Upper lobe of right lung (tissue), 1 donor: ENCODE measurements at regions not wholly inside any gene's neighbourhood (a gene's known extent, or its start where the extent isn't known, plus 50 kb on each side); places are given as distances from the start of the nearest gene placed in this dataset.

Experiments
- ATAC-seq: fragments of 200-7000 bp; cut with Tn5 transposase; one replicate; pipeline ENCODE4 v1.9.1; 2020; ENCODE audit warnings: mild to moderate bottlenecking, moderate library complexity
- DNase-seq: peaks from one replicate; pipeline ENCODE4 v3.0.0-alpha.2; 2020
- H3K27ac ChIP-seq: fragments of 200-600 bp; one replicate; pipeline ENCODE4 v1.8.0; 2022
- H3K27me3 ChIP-seq: fragments of 200-600 bp; one replicate; pipeline ENCODE4 v1.8.0; 2022; ENCODE audit warnings: mild to moderate bottlenecking
- H3K36me3 ChIP-seq: fragments of 200-600 bp; one replicate; pipeline ENCODE4 v1.8.0; 2022
- H3K4me1 ChIP-seq: fragments of 200-600 bp; one replicate; pipeline ENCODE4 v1.8.0; 2022
- H3K4me3 ChIP-seq: fragments of 200-600 bp; one replicate; pipeline ENCODE4 v1.8.0; 2022; ENCODE audit warnings: mild to moderate bottlenecking
- H3K9me3 ChIP-seq: fragments of 200-600 bp; one replicate; pipeline ENCODE4 v1.8.0; 2022
- intact Hi-C: fragments of 100-400 bp; cut with DNase I; formaldehyde crosslinking; loops from one replicate; pipeline ENCODE4 v1.11.0; 2022
- TF ChIP-seq, protein P1 (sequence below): fragments of 200-600 bp; IDR thresholded peaks from one replicate; pipeline ENCODE4 v1.8.0; 2022; ENCODE audit warnings: antibody characterized with exemption
- donor health status: DM: no; HTN: yes; CAD: no; lungs with severe emphysema.

DNA sequence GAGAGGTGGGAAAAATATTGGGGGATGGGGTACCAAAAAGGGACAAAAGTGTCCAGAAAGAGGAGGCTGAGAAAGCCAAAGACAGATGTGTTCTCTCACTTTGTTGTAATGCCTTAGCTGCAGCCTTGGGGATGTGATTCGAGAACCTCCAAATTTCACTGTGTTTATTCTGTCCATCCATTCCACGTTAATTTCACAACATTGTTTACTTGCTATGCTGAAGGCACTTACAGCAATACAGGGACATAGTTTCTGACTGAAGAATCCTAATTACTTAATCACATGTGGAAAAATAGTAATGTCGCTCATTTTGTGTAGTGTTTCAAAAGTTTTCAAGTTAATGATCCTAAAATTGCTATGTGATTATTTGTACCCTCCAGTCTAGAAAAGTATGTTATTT, 146.2 kb upstream of the SLC38A2 start:
- Histone ChIP-seq H3K9me3 (no peaks in the 10 kb centered on the region), H3K27ac (peak overlapping the region; percentile 67), H3K27me3 (no peaks in the 10 kb centered on the region), H3K36me3 (no peaks in the 10 kb centered on the region), H3K4me1 (peaks cover 5% of the 10 kb centered on the region), H3K4me3 (no peak overlapping the region)
- intact Hi-C loops, result no loop called here
- ATAC-seq, result no peak
- DNase-seq, result no peak
- TF ChIP-seq, protein P1, sequence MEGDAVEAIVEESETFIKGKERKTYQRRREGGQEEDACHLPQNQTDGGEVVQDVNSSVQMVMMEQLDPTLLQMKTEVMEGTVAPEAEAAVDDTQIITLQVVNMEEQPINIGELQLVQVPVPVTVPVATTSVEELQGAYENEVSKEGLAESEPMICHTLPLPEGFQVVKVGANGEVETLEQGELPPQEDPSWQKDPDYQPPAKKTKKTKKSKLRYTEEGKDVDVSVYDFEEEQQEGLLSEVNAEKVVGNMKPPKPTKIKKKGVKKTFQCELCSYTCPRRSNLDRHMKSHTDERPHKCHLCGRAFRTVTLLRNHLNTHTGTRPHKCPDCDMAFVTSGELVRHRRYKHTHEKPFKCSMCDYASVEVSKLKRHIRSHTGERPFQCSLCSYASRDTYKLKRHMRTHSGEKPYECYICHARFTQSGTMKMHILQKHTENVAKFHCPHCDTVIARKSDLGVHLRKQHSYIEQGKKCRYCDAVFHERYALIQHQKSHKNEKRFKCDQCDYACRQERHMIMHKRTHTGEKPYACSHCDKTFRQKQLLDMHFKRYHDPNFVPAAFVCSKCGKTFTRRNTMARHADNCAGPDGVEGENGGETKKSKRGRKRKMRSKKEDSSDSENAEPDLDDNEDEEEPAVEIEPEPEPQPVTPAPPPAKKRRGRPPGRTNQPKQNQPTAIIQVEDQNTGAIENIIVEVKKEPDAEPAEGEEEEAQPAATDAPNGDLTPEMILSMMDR, result no peak

- no peaks in the 10 kb centered on the region for H3K9me3 ChIP-seq
- H3K27me3 ChIP-seq, result no peaks in the 10 kb centered on the region
- no peaks in the 10 kb centered on the region for H3K36me3 ChIP-seq
- no peak overlapping the region for H3K27ac ChIP-seq
- H3K4me1 ChIP-seq, result peaks cover 5% of the 10 kb centered on the region
- DNase-seq, result no peak
- intact Hi-C loops, result no loop called here
- TF ChIP-seq, protein P1, result no peak
- H3K4me3 ChIP-seq, result no peak overlapping the region
- ATAC-seq, result peak; percentile 54
Observed at GRCh38 chr12:46518169-46518568, 145.6 kb upstream of the SLC38A2 start.

DNA sequence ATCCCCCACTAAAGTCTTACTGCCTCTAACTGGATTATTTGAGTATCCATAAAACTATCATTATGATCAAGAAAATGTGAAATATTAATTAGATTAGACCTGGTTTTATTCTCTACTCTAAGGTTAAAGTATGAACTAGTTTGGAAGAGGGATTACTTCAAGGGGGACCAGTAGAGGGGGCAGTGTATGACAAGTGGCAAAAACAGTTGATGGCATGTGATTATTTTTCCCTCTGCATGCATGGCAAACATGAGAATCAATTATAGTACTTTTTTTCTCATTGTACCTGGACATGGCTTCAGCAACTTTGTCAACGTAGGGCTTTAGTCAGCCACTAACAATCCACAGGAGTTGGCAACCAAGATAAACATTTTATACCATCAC, 145.0 kb upstream of the SLC38A2 start:
- H3K36me3 ChIP-seq, result no peaks in the 10 kb centered on the region
- no peaks in the 10 kb centered on the region for H3K27me3 ChIP-seq
- no peak for DNase-seq
- TF ChIP-seq, protein P1, result no peak
- intact Hi-C loops, result no loop called here
- ATAC-seq, result no peak
- H3K4me3 ChIP-seq, result no peak overlapping the region
- no peaks in the 10 kb centered on the region for H3K9me3 ChIP-seq
- H3K4me1 ChIP-seq, result peaks cover 5% of the 10 kb centered on the region
- H3K27ac ChIP-seq, result peak overlapping the region; percentile 28

GRCh38 chr12:46516933-46517578, 144.5 kb upstream of the SLC38A2 start:
- peaks cover 5% of the 10 kb centered on the region for H3K4me1 ChIP-seq
- DNase-seq, result no peak
- H3K27me3 ChIP-seq, result no peaks in the 10 kb centered on the region
- TF ChIP-seq, protein P1, result no peak
- H3K9me3 ChIP-seq, result no peaks in the 10 kb centered on the region
- H3K36me3 ChIP-seq, result no peaks in the 10 kb centered on the region
- peak overlapping the region; percentile 28 for H3K27ac ChIP-seq
- intact Hi-C loops, result no loop called here
- H3K4me3 ChIP-seq, result no peak overlapping the region
- no peak for ATAC-seq

DNA sequence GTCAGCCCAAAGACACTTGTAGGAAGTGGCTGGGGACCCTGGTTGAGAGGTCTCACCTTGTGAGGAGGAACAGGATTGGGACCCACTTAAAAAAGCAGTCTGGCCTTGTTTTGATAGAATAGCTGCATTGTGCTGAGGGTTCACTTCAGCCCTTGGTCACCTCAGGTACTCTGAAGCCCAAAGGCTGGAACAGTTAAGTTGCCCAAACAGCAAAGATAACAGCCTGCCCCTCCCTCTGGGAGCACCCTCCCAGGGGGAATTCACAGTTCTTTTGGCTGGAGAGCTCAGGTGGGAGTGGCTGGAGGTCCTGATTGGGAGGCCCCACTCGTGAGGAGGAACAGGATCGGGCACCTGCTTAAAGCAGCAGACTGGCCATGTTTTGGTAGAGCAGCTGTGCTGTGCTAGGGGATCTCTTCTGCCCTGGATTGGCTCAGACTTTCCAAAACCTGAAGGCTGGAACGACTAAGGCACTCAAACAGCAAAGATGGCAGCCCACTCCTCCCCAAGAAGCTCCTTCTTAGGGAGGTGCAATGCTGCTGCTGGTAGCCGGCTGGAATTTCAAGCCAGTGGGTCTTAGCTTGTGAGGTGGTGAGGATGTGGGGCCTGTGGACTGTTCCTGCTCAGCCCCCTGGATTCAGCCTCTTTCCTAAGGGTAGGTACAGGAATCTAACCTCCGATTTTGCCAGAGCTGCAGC, 143.8 kb upstream of the SLC38A2 start:
- intact Hi-C loops, result no loop called here

More for the DNA sequence above, 143.8 kb upstream of the SLC38A2 start:
- no peaks in the 10 kb centered on the region for H3K9me3 ChIP-seq
- TF ChIP-seq, protein P1, result no peak
- H3K4me3 ChIP-seq, result no peak overlapping the region
- DNase-seq (no peak), ATAC-seq (no peak)
- no peak overlapping the region for H3K27ac ChIP-seq
- no peaks in the 10 kb centered on the region for H3K36me3 ChIP-seq
- peaks cover 3% of the 10 kb centered on the region for H3K4me1 ChIP-seq
- H3K27me3 ChIP-seq, result no peaks in the 10 kb centered on the region
